ENCODE measurements at regions not wholly inside any gene's neighbourhood (a gene's known extent, or its start where the extent isn't known, plus 50 kb on each side); places are given as distances from the start of the nearest gene placed in this dataset.
"Not testable (repeated sequence)": the region's sequence is repeated elsewhere in the genome, so short reads cannot be mapped to it uniquely, and the experiment has no call there.

GRCh38 chr7:20521243-20521642 is 94.2 kb upstream of the ABCB5 start:
- DNase-seq = no peak

GRCh38 chr7:20529260-20529659 is 86.2 kb upstream of the ABCB5 start:
- no peak for DNase-seq

GRCh38 chr7:20532890-20533289 is 82.6 kb upstream of the ABCB5 start:
- DNase-seq = no peak

GRCh38 chr7:20534543-20534942 is 80.9 kb upstream of the ABCB5 start:
- DNase-seq = no peak

GRCh38 chr7:20535541-20535940 is 79.9 kb upstream of the ABCB5 start:
- DNase-seq = no peak

GRCh38 chr7:20539201-20539600 is 76.3 kb upstream of the ABCB5 start:
- no peak for DNase-seq

GRCh38 chr7:20541608-20542349 is 73.7 kb upstream of the ABCB5 start:
- no peak for DNase-seq

GRCh38 chr7:20542594-20542993 is 72.9 kb upstream of the ABCB5 start:
- no peak for DNase-seq

- no peak for DNase-seq
These were observed 72.0 kb upstream of the ABCB5 start for GRCh38 chr7:20543500-20543899.

- no peak for DNase-seq
These were observed 70.5 kb upstream of the ABCB5 start for GRCh38 chr7:20545016-20545415.

- not testable (repeated sequence) for DNase-seq
These were observed 68.5 kb upstream of the ABCB5 start for GRCh38 chr7:20546958-20547357.

- DNase-seq = no peak
These were observed 61.4 kb upstream of the ABCB5 start for GRCh38 chr7:20554072-20554471.

- no peak for DNase-seq
These were observed 59.4 kb upstream of the ABCB5 start for GRCh38 chr7:20556091-20556490.

- DNase-seq = no peak
These were observed 58.4 kb upstream of the ABCB5 start for GRCh38 chr7:20557116-20557515.

GRCh38 chr7:20558963-20559716 is 56.3 kb upstream of the ABCB5 start:
- DNase-seq = no peak

GRCh38 chr7:20559883-20560282 is 55.6 kb upstream of the ABCB5 start:
- no peak for DNase-seq

- DNase-seq = no peak
These were observed 54.9 kb upstream of the ABCB5 start for GRCh38 chr7:20560325-20561180.

GRCh38 chr7:20561466-20561865 is 54.0 kb upstream of the ABCB5 start:
- DNase-seq = no peak

- DNase-seq = no peak
These were observed 53.6 kb upstream of the ABCB5 start for GRCh38 chr7:20561908-20562307.

- DNase-seq = no peak
These were observed 53.0 kb upstream of the ABCB5 start for GRCh38 chr7:20562461-20562860.

All from CD4-positive, alpha-beta T cell treated with Interleukin-4 for 4 hours (primary cell).